Liver (tissue), 8 donors: ENCODE measurements at regions not wholly inside any gene's neighbourhood (a gene's known extent, or its start where the extent isn't known, plus 50 kb on each side); places are given as distances from the start of the nearest gene placed in this dataset.

Experiments used
- DNase-seq: peaks from one replicate; pipeline ENCODE4 v3.0.0-alpha.2; 2017; ENCODE audit warnings: low spot score
- H3K27ac ChIP-seq, 2 donors: one replicate each; pipeline ENCODE4 v1.7.0; 2013; ENCODE audit warnings: inconsistent platforms in 2 of 2, low read length in 2 of 2, control low read depth in 1 of 2, low read depth in 1 of 2, mild to moderate bottlenecking in 1 of 2
- H3K27me3 ChIP-seq, 4 donors: one replicate each; pipeline versions ENCODE4 v1.6.1 to v1.7.0; 2013; ENCODE audit warnings: low read length in 3 of 4, inconsistent platforms in 1 of 4, mild to moderate bottlenecking in 1 of 4, moderate library complexity in 1 of 4; ENCODE audit not compliant: control insufficient read depth in 4 of 4, insufficient read depth in 4 of 4
- H3K36me3 ChIP-seq, 4 donors: one replicate each; pipeline versions ENCODE4 v1.6.1 to v1.7.0; 2013; ENCODE audit warnings: low read length in 3 of 4, mild to moderate bottlenecking in 3 of 4, low read depth in 1 of 4, moderate library complexity in 1 of 4; ENCODE audit not compliant: control insufficient read depth in 4 of 4, insufficient read depth in 3 of 4
- H3K4me1 ChIP-seq, 4 donors: one replicate each; pipeline versions ENCODE4 v1.6.1 to v1.7.0; 2013; ENCODE audit warnings: low read length in 3 of 4, mild to moderate bottlenecking in 3 of 4, moderate library complexity in 1 of 4; ENCODE audit not compliant: control insufficient read depth in 4 of 4, insufficient read depth in 4 of 4
- H3K4me3 ChIP-seq, 3 donors: one replicate each; pipeline versions ENCODE4 v1.6.1 to v1.7.0; 2013; ENCODE audit warnings: low read length in 3 of 3, control low read depth in 1 of 3, low read depth in 1 of 3, mild to moderate bottlenecking in 1 of 3
- H3K9ac ChIP-seq, 2 donors: one replicate each; pipeline ENCODE4 v1.7.0; 2013; ENCODE audit warnings: low read length in 2 of 2, mild to moderate bottlenecking in 2 of 2, moderate library complexity in 2 of 2, control low read depth in 1 of 2, low read depth in 1 of 2
- H3K9me3 ChIP-seq, 4 donors: one replicate each; pipeline versions ENCODE4 v1.6.1 to v1.7.0; 2013; ENCODE audit warnings: low read length in 3 of 4; ENCODE audit not compliant: control insufficient read depth in 4 of 4
- ATF3 ChIP-seq: IDR thresholded peaks from 2 replicates; pipeline ENCODE4 v1.6.1; 2016; ENCODE audit warnings: antibody characterized with exemption
- CTCF ChIP-seq: fragments of 150-350 bp; IDR thresholded peaks from 2 replicates; pipeline ENCODE4 v1.5.1; 2017; ENCODE audit warnings: improper control_type of control experiment, low read depth, low read length; ENCODE audit not compliant: missing input control
- EGR1 ChIP-seq, 2 donors: IDR thresholded peaks; 2 replicates each; pipeline ENCODE4 v1.6.1; 2016 to 2018; ENCODE audit warnings: antibody characterized with exemption in 2 of 2, low read depth in 2 of 2
- FOXA1 ChIP-seq: IDR thresholded peaks from 2 replicates; pipeline ENCODE4 v1.6.1; 2016; ENCODE audit warnings: antibody characterized with exemption
- FOXA2 ChIP-seq: IDR thresholded peaks from 2 replicates; pipeline ENCODE4 v1.6.1; 2016; ENCODE audit warnings: antibody characterized with exemption
- GABPA ChIP-seq, 2 donors: IDR thresholded peaks in 1 of 2; conservative IDR thresholded peaks in 1 of 2; 2 replicates each; pipeline ENCODE4 v1.6.1; 2016; ENCODE audit warnings: antibody characterized with exemption in 2 of 2, mild to moderate bottlenecking in 1 of 2, moderate library complexity in 1 of 2
- HNF4A ChIP-seq, 2 donors: conservative IDR thresholded peaks; 2 replicates each; pipeline ENCODE4 v1.6.1; 2016; ENCODE audit warnings: antibody characterized with exemption in 2 of 2, mild to moderate bottlenecking in 2 of 2
- HNF4G ChIP-seq: IDR thresholded peaks from 2 replicates; pipeline ENCODE4 v1.6.1; 2016; ENCODE audit warnings: antibody characterized with exemption
- JUND ChIP-seq, 2 donors: IDR thresholded peaks; 2 replicates each; pipeline ENCODE4 v1.6.1; 2016; ENCODE audit warnings: antibody characterized with exemption in 2 of 2
- MAX ChIP-seq: IDR thresholded peaks from 2 replicates; pipeline ENCODE4 v1.6.1; 2016; ENCODE audit warnings: antibody characterized with exemption
- NR2F2 ChIP-seq: IDR thresholded peaks from 2 replicates; pipeline ENCODE4 v1.6.1; 2016; ENCODE audit warnings: antibody characterized with exemption
- REST ChIP-seq: IDR thresholded peaks from 2 replicates; pipeline ENCODE4 v1.6.1; 2016; ENCODE audit warnings: antibody characterized with exemption, mild to moderate bottlenecking
- RXRA ChIP-seq, 2 donors: IDR thresholded peaks; 2 replicates each; pipeline ENCODE4 v1.6.1; 2017 to 2018; ENCODE audit warnings: antibody characterized with exemption in 2 of 2, mild to moderate bottlenecking in 1 of 2
- SP1 ChIP-seq: IDR thresholded peaks from 2 replicates; pipeline ENCODE4 v1.6.1; 2018; ENCODE audit warnings: antibody characterized with exemption, mild to moderate bottlenecking
- TAF1 ChIP-seq: conservative IDR thresholded peaks from 2 replicates; pipeline ENCODE4 v1.6.1; 2016; ENCODE audit warnings: antibody characterized with exemption, mild to moderate bottlenecking
- YY1 ChIP-seq: IDR thresholded peaks from 2 replicates; pipeline ENCODE4 v1.6.1; 2016; ENCODE audit warnings: antibody characterized with exemption, mild to moderate bottlenecking
- ZBTB33 ChIP-seq: IDR thresholded peaks from 2 replicates; pipeline ENCODE4 v1.6.1; 2016; ENCODE audit warnings: antibody characterized with exemption
- WGBS: extraction: QIAGEN DNeasy Blood & Tissue Kit; methylation state at CpG from one replicate; pipeline ENCODE4 v1.1.7; 2013; 5-methylcytosine and 5-hydroxymethylcytosine counted together
- donor health status: healthy.
- donor health status: healthy.
- donor health status: healthy.
- donor health status: healthy.
- donor health status: healthy.

- Histone ChIP-seq H3K9ac (no peak overlapping the region), H3K27me3 (no peaks in the 10 kb centered on the region), H3K4me3 (no peak overlapping the region), H3K36me3 (no peaks in the 10 kb centered on the region), H3K4me1 (peaks cover 1 to 11% (median 8%) of the 10 kb centered on the region in 4 donors), H3K27ac (no peak overlapping the region), H3K9me3 (no peaks in the 10 kb centered on the region)
- no peak for DNase-seq
- TF ChIP-seq TAF1: no peak
- no peak for TF ChIP-seq FOXA2
- TF ChIP-seq REST: no peak
- TF ChIP-seq ATF3: no peak
- no peak for TF ChIP-seq NR2F2
- no peak for TF ChIP-seq YY1
- TF ChIP-seq GABPA (IDR thresholded peaks at IDR 0.05 in 1 of 2, conservative IDR thresholded peaks at IDR 0.05 in 1 of 2): no peak
- TF ChIP-seq HNF4G: no peak
- TF ChIP-seq JUND (IDR thresholded peaks at IDR 0.05): no peak
- no peak for TF ChIP-seq ZBTB33
- no peak for TF ChIP-seq HNF4A (conservative IDR thresholded peaks at IDR 0.05)
- no peak for TF ChIP-seq MAX
- TF ChIP-seq FOXA1: no peak
- TF ChIP-seq CTCF: no peak
- no peak for TF ChIP-seq RXRA (IDR thresholded peaks at IDR 0.05)
- no peak for TF ChIP-seq EGR1 (IDR thresholded peaks at IDR 0.05; ENCODE audit: low read depth in 2 of 2)
- TF ChIP-seq SP1: no peak
- WGBS: 88% methylated on average over 7 of the region's 7 CpGs
These were observed 194.0 kb downstream of the TOMM20 start for GRCh38 chr1:234934611-234935033.

GRCh38 chr1:234933475-234933874 lies 195.2 kb downstream of the TOMM20 start:
- Histone ChIP-seq H3K4me1 (peaks cover 1 to 11% (median 8%) of the 10 kb centered on the region in 4 donors), H3K27me3 (no peaks in the 10 kb centered on the region), H3K9ac (peak overlapping the region in 1 of 2 donors; percentile 34), H3K36me3 (no peaks in the 10 kb centered on the region), H3K4me3 (no peak overlapping the region), H3K27ac (peak overlapping the region; percentile 37 to 55), H3K9me3 (no peaks in the 10 kb centered on the region)
- 43% methylated on average over 2 of the region's 2 CpGs for WGBS
- TF ChIP-seq REST (peak; percentile 21), HNF4A (conservative IDR thresholded peaks at IDR 0.05) (peak in 1 of 2 donors; percentile 31), SP1 (peak; percentile 20), CTCF (no peak), JUND (IDR thresholded peaks at IDR 0.05) (peak; percentile 74 to 76), EGR1 (IDR thresholded peaks at IDR 0.05; ENCODE audit: low read depth in 2 of 2) (no peak), HNF4G (no peak)
- no peak for DNase-seq
